ENCODE measurements at regions not wholly inside any gene's neighbourhood (a gene's known extent, or its start where the extent isn't known, plus 50 kb on each side); places are given as distances from the start of the nearest gene placed in this dataset.
A peak's percentile ranks its signal among the peaks of the same experiment; 100 is the strongest.

DNA sequence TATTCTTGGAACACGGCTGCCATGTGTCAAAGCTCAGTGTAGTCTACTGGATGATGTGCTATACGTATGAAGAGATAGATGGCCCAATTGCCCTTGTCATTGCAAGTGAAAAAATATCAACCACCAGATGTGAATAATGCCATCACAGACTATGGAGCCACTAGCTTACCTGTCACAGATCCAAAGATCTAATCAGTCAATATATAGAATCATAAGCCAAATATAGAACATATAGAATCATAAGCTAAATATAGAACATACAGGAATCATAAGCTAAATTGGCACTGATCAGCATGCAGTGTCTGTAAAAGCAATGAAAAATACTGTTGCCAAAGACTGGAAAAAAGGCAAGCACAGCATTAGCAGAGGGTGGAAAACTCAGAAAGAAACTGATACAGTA, 1656.9 kb upstream of the RAG2 start:
- H3F3A ChIP-seq (ENCODE audit: insufficient read depth) = no peaks in the 10 kb centered on the region
- no peak overlapping the region for H3K4me2 ChIP-seq (ENCODE audit: unreplicated experiment)
- H3K9ac ChIP-seq = no peak overlapping the region
- H3K27me3 ChIP-seq (replicated peaks; ENCODE audit: insufficient read depth) = no peaks in the 10 kb centered on the region
- H3K9me3 ChIP-seq (ENCODE audit: low read depth) = no peaks in the 10 kb centered on the region
- H3K27ac ChIP-seq = no peak overlapping the region
- H3K36me3 ChIP-seq (ENCODE audit: low read depth) = no peaks in the 10 kb centered on the region
- DNase-seq = no peak
- TF ChIP-seq EZH2 (IDR thresholded peaks at IDR 0.05; ENCODE audit: insufficient read depth, poor library complexity, severe bottlenecking) = no peak
- TF ChIP-seq EZH2phosphoT487 (IDR thresholded peaks at IDR 0.05; ENCODE audit: insufficient read depth, low read depth) = no peak
- H3K4me1 ChIP-seq (ENCODE audit: insufficient read depth) = no peaks in the 10 kb centered on the region
- H4K20me1 ChIP-seq (ENCODE audit: insufficient read depth) = no peaks in the 10 kb centered on the region
- H2AFZ ChIP-seq = no peak overlapping the region
- H3K79me2 ChIP-seq (ENCODE audit: insufficient read depth) = no peaks in the 10 kb centered on the region
- no peaks in the 10 kb centered on the region for H3K9me2 ChIP-seq (ENCODE audit: insufficient read depth)
- WGBS, 2 experiments (ENCODE audit: low coverage in 1 of 2, low lambda C conversion rate in 2 of 2, missing lambda C conversion rate in 2 of 2) = 17 to 24% methylated on average over 2 of the region's 2 CpGs
- no peak overlapping the region for H3K4me3 ChIP-seq
- in situ Hi-C loops (cut with MboI) = no loop called here

DNA sequence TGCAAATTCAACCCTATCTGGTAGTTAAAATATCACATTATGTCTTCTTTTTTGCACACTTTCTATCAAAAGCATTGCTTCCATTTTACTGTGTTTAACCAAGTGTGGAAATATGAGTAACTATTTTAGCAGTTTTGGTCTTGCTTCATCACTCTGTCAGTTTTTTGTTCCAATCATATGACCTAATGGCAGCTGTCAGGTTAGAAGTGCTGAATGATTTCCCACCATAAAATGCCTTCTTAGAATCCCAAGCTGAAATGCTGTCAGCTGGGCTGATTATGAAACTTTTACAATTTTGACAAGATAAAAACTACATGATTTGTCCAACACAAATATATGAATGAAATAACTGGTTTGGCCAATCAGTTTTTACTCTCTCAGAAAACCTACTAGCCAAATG, 1654.6 kb upstream of the RAG2 start:
- TF ChIP-seq EZH2 (IDR thresholded peaks at IDR 0.05; ENCODE audit: insufficient read depth, poor library complexity, severe bottlenecking) (no peak), EZH2phosphoT487 (IDR thresholded peaks at IDR 0.05; ENCODE audit: insufficient read depth, low read depth) (no peak)
- no peak overlapping the region for H2AFZ ChIP-seq
- no peaks in the 10 kb centered on the region for H3K9me3 ChIP-seq (ENCODE audit: low read depth)
- in situ Hi-C loops (cut with MboI) = no loop called here
- H3K4me3 ChIP-seq = no peak overlapping the region
- no peaks in the 10 kb centered on the region for H3K79me2 ChIP-seq (ENCODE audit: insufficient read depth)
- no peaks in the 10 kb centered on the region for H3K4me1 ChIP-seq (ENCODE audit: insufficient read depth)
- no peaks in the 10 kb centered on the region for H3K27me3 ChIP-seq (replicated peaks; ENCODE audit: insufficient read depth)
- H3K9me2 ChIP-seq (ENCODE audit: insufficient read depth) = no peaks in the 10 kb centered on the region
- no peaks in the 10 kb centered on the region for H3K36me3 ChIP-seq (ENCODE audit: low read depth)
- no peaks in the 10 kb centered on the region for H3F3A ChIP-seq (ENCODE audit: insufficient read depth)
- DNase-seq = no peak
- H3K27ac ChIP-seq = no peak overlapping the region
- H4K20me1 ChIP-seq (ENCODE audit: insufficient read depth) = no peaks in the 10 kb centered on the region
- no peak overlapping the region for H3K4me2 ChIP-seq (ENCODE audit: unreplicated experiment)
- no peak overlapping the region for H3K9ac ChIP-seq

DNA sequence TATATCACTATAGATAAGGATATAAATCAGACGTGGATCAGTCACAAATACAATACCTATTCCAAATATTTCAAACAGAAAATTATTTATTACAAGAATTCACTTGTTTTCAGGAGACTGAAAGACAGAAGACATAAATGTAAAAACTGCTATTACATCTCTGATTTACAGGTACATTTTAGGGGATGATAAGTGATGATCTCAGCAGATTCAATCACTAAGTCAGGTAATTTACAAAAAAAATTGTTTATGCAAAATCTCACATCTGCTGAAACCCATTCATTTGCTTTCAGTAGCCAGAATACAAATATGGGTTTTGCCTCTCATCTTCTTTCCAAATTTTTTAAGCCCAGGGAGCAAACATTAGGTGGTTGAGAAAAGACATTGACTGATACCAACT, 1648.4 kb upstream of the RAG2 start:
- TF ChIP-seq EZH2 (IDR thresholded peaks at IDR 0.05; ENCODE audit: insufficient read depth, poor library complexity, severe bottlenecking) (no peak), EZH2phosphoT487 (IDR thresholded peaks at IDR 0.05; ENCODE audit: insufficient read depth, low read depth) (no peak)
- WGBS, 2 experiments (ENCODE audit: low coverage in 1 of 2, low lambda C conversion rate in 2 of 2, missing lambda C conversion rate in 2 of 2) = 3 to 18% methylated on average over 1 of the region's 1 CpG

GRCh38 chr11:38226684-38227083, 1628.6 kb upstream of the RAG2 start:
- DNase-seq = peak; percentile 0
- Histone ChIP-seq H3K9ac (no peak overlapping the region), H3K4me1 (ENCODE audit: insufficient read depth) (no peaks in the 10 kb centered on the region), H3K27ac (no peak overlapping the region), H2AFZ (no peak overlapping the region), H3K27me3 (replicated peaks; ENCODE audit: insufficient read depth) (no peaks in the 10 kb centered on the region), H3K4me2 (ENCODE audit: unreplicated experiment) (no peak overlapping the region), H3F3A (ENCODE audit: insufficient read depth) (no peaks in the 10 kb centered on the region), H3K9me3 (ENCODE audit: low read depth) (peaks cover 4% of the 10 kb centered on the region), H3K79me2 (ENCODE audit: insufficient read depth) (no peaks in the 10 kb centered on the region), H3K36me3 (ENCODE audit: low read depth) (no peaks in the 10 kb centered on the region), H3K9me2 (ENCODE audit: insufficient read depth) (no peaks in the 10 kb centered on the region), H4K20me1 (ENCODE audit: insufficient read depth) (no peaks in the 10 kb centered on the region), H3K4me3 (no peak overlapping the region)
- TF ChIP-seq EZH2phosphoT487 (IDR thresholded peaks at IDR 0.05; ENCODE audit: insufficient read depth, low read depth) = no peak
- TF ChIP-seq EZH2 (IDR thresholded peaks at IDR 0.05; ENCODE audit: insufficient read depth, poor library complexity, severe bottlenecking) = no peak
- WGBS, 2 experiments (ENCODE audit: low coverage in 1 of 2, low lambda C conversion rate in 2 of 2, missing lambda C conversion rate in 2 of 2) = 56 to 61% methylated on average over 3 of the region's 3 CpGs
- in situ Hi-C loops (cut with MboI) = no loop called here

More for the DNA sequence above, 1648.4 kb upstream of the RAG2 start:
- Histone ChIP-seq H3K4me3 (no peak overlapping the region), H3K79me2 (ENCODE audit: insufficient read depth) (no peaks in the 10 kb centered on the region), H3F3A (ENCODE audit: insufficient read depth) (no peaks in the 10 kb centered on the region), H3K9me2 (ENCODE audit: insufficient read depth) (no peaks in the 10 kb centered on the region), H3K27me3 (replicated peaks; ENCODE audit: insufficient read depth) (no peaks in the 10 kb centered on the region), H3K4me1 (ENCODE audit: insufficient read depth) (no peaks in the 10 kb centered on the region), H2AFZ (no peak overlapping the region), H3K4me2 (ENCODE audit: unreplicated experiment) (no peak overlapping the region), H3K36me3 (ENCODE audit: low read depth) (no peaks in the 10 kb centered on the region), H4K20me1 (ENCODE audit: insufficient read depth) (no peaks in the 10 kb centered on the region), H3K9me3 (ENCODE audit: low read depth) (no peaks in the 10 kb centered on the region), H3K9ac (no peak overlapping the region), H3K27ac (no peak overlapping the region)
- no peak for DNase-seq
- in situ Hi-C loops (cut with MboI) = no loop called here

- H3F3A ChIP-seq (ENCODE audit: insufficient read depth) = no peaks in the 10 kb centered on the region
- no peak overlapping the region for H3K4me3 ChIP-seq
- no peak for TF ChIP-seq EZH2 (IDR thresholded peaks at IDR 0.05; ENCODE audit: insufficient read depth, poor library complexity, severe bottlenecking)
- TF ChIP-seq EZH2phosphoT487 (IDR thresholded peaks at IDR 0.05; ENCODE audit: insufficient read depth, low read depth) = no peak
- WGBS, 2 experiments (ENCODE audit: low coverage in 1 of 2, low lambda C conversion rate in 2 of 2, missing lambda C conversion rate in 2 of 2) = 7 to 10% methylated on average over 2 of the region's 2 CpGs
- DNase-seq = no peak
- no peak overlapping the region for H3K4me2 ChIP-seq (ENCODE audit: unreplicated experiment)
- H3K9me3 ChIP-seq (ENCODE audit: low read depth) = no peaks in the 10 kb centered on the region
- no peaks in the 10 kb centered on the region for H3K36me3 ChIP-seq (ENCODE audit: low read depth)
- H3K79me2 ChIP-seq (ENCODE audit: insufficient read depth) = no peaks in the 10 kb centered on the region
- H3K27ac ChIP-seq = no peak overlapping the region
- no peaks in the 10 kb centered on the region for H3K9me2 ChIP-seq (ENCODE audit: insufficient read depth)
- H3K9ac ChIP-seq = no peak overlapping the region
- H2AFZ ChIP-seq = no peak overlapping the region
- in situ Hi-C loops (cut with MboI) = no loop called here
- H4K20me1 ChIP-seq (ENCODE audit: insufficient read depth) = no peaks in the 10 kb centered on the region
- H3K27me3 ChIP-seq (replicated peaks; ENCODE audit: insufficient read depth) = no peaks in the 10 kb centered on the region
- no peaks in the 10 kb centered on the region for H3K4me1 ChIP-seq (ENCODE audit: insufficient read depth)
Observed at GRCh38 chr11:38221295-38221694, 1623.3 kb upstream of the RAG2 start.

All from GM23248 (cell line).